ENCODE measurements at regions not wholly inside any gene's neighbourhood (a gene's known extent, or its start where the extent isn't known, plus 50 kb on each side); places are given as distances from the start of the nearest gene placed in this dataset.

DNA sequence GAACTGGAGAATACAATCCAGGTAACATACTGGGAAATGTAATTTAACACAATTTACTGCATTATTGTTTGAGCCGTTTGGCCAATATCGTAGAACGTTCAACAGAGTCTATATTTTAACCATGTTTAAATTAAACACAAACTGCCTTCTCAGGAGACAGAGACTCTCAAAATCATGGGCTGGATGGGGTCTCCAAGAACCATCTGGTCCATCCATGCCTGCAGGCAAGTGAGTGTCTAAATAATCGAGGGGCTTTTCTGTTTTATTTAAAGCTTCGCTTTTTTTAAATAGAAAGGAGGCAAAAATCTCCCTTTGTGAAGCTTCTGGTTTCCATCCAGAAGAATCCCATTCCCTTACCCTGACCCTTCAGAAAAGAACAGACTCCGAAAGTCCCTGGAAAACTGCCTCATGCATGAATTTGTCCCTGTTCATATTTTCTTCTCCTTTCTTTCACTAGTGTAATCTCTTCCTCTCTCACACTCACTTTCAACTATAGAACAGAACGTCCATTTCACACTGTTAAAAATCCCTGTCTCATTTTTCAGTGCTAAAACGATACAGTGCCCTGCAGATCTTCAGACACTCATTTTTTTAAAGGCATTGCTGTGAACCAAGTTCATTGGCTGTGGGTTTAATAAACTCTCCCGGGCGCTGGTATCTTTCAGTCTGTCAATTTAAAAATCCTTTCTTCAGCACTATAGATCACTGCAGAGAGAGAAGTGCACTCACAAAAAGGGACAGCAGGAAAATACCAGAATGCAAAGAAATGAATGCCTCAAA lies 111.4 kb upstream of the TOM1L1 start:
- no peak overlapping the region for H3K4me3 ChIP-seq (ENCODE audit: low read depth, poor library complexity, severe bottlenecking)
- no peak for DNase-seq (ENCODE audit: low spot score in 2 of 2)
- TF ChIP-seq, protein P1, sequence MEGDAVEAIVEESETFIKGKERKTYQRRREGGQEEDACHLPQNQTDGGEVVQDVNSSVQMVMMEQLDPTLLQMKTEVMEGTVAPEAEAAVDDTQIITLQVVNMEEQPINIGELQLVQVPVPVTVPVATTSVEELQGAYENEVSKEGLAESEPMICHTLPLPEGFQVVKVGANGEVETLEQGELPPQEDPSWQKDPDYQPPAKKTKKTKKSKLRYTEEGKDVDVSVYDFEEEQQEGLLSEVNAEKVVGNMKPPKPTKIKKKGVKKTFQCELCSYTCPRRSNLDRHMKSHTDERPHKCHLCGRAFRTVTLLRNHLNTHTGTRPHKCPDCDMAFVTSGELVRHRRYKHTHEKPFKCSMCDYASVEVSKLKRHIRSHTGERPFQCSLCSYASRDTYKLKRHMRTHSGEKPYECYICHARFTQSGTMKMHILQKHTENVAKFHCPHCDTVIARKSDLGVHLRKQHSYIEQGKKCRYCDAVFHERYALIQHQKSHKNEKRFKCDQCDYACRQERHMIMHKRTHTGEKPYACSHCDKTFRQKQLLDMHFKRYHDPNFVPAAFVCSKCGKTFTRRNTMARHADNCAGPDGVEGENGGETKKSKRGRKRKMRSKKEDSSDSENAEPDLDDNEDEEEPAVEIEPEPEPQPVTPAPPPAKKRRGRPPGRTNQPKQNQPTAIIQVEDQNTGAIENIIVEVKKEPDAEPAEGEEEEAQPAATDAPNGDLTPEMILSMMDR (IDR thresholded peaks at IDR 0.05): no peak
- no peak for TF ChIP-seq POLR2A (IDR thresholded peaks at IDR 0.05)
- WGBS, 2 donors: 61 to 67% methylated on average over 10 of the region's 10 CpGs
- intact Hi-C loops (cut with DNase I; ENCODE audit: low total_unique reads): no loop called here

DNA sequence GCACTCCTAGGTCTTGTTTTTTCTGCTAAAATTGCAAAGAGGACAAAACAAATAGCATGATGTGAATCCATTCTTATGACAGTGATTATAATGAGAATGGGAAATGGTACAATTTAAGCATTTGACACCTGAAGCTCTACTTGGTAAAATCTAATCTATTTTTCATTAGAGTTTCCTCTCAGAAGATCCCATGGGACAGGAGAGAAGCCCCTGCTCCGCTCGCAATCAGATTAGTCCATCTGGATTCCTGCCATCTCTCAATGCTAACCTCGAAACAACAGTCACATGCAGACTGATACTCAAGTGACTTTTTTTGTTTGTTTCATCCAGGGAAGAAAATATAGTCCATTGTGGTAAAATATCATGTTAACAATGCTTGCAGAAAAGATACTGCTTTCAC lies 107.4 kb upstream of the TOM1L1 start:
- TF ChIP-seq, protein P1 (IDR thresholded peaks at IDR 0.05): no peak
- TF ChIP-seq POLR2A (IDR thresholded peaks at IDR 0.05): no peak
- intact Hi-C loops (cut with DNase I; ENCODE audit: low total_unique reads): no loop called here
- no peak for DNase-seq (ENCODE audit: low spot score in 2 of 2)
- 74 to 79% methylated on average over 3 of the region's 3 CpGs for WGBS, 2 donors
- H3K4me3 ChIP-seq (ENCODE audit: low read depth, poor library complexity, severe bottlenecking): no peak overlapping the region

DNA sequence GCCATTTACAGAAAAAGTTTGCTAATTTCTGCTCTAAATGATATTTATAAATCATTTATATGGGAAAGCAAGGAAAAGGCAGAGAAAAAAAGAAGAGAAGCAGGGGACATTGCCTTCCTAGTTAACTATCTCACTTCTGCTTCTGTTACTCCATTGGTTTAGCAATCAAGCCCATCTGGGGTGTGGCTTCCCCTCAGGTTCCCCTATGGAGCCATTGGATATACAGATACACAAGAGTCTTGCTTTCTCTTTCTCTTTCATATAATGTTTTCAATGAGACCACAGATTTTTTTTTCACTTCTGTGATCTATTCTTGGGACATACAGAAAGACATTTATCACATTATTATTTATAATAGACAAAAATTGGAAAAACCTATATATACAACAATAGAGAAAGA lies 105.6 kb upstream of the TOM1L1 start:
- H3K4me3 ChIP-seq (ENCODE audit: low read depth, poor library complexity, severe bottlenecking): no peak overlapping the region
- TF ChIP-seq POLR2A (IDR thresholded peaks at IDR 0.05): no peak
- TF ChIP-seq, protein P1 (IDR thresholded peaks at IDR 0.05): no peak
- intact Hi-C loops (cut with DNase I; ENCODE audit: low total_unique reads): no loop called here
- DNase-seq (ENCODE audit: low spot score in 2 of 2): no peak

DNA sequence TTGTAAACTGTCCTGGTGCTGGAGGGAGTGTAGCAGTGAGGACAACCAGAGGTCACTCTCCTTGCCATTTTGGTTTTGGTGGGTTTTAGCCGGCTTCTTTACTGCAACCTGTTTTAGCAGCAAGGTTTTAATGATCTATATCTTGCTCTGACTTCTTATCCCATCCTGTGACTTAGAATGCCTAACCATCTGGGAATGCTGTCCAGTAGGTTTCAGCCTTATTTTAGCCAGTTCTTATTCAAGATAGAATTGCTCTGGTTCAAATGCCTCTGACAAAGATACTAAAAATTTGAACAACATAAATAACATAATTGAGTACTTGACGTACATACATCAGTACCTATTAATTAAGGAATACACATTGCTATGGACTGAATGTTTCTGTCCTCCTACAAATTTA lies 93.3 kb upstream of the TOM1L1 start:
- intact Hi-C loops (cut with DNase I; ENCODE audit: low total_unique reads): no loop called here
- 87% methylated on average over 2 of the region's 2 CpGs for WGBS, 2 donors
- DNase-seq (ENCODE audit: low spot score in 2 of 2): no peak
- no peak overlapping the region for H3K4me3 ChIP-seq (ENCODE audit: low read depth, poor library complexity, severe bottlenecking)
- TF ChIP-seq, protein P1 (IDR thresholded peaks at IDR 0.05): no peak
- no peak for TF ChIP-seq POLR2A (IDR thresholded peaks at IDR 0.05)

DNA sequence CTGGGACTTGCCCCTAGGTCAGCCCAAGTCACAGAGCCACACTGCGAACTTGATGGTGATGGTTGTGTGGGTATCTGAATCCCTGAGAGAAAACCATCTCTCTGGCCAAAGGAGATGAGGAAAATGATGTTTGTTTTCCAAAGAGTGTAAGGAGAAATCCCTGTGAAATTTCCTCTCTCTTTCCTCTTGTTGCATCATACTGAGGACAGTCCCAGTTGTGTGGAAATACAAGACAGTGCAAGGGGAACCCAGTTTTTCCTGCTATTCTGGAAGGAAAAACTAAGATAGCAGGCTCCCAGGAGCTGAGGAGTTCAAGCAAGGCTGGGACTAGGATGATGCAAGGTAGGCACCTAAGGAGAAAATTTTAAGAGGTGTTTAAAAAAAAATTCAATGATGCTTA lies 86.8 kb upstream of the TOM1L1 start:
- no peak for DNase-seq (ENCODE audit: low spot score in 2 of 2)
- 94 to 95% methylated on average over 1 of the region's 1 CpG for WGBS, 2 donors
- H3K4me3 ChIP-seq (ENCODE audit: low read depth, poor library complexity, severe bottlenecking): no peak overlapping the region
- intact Hi-C loops (cut with DNase I; ENCODE audit: low total_unique reads): no loop called here
- no peak for TF ChIP-seq POLR2A (IDR thresholded peaks at IDR 0.05)
- TF ChIP-seq, protein P1 (IDR thresholded peaks at IDR 0.05): no peak

DNA sequence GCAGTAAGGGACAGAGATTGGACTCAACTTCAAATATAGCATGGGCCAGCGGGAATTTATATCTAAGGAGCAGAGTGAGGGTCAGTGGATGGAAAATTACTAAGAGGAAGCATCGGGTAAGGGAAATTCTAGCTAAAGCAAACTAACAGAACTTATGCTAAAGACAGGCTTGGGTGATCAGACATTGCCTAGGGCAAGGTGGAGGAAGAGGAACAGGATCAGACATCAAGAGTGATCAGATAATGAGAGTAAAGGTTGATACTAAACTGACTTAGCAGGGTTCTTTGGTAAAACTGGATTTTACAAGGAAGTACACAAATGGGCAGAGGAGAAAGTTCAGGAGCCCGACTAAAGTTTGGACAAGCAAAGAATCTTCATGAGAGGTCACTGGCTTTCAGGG lies 86.3 kb upstream of the TOM1L1 start:
- TF ChIP-seq, protein P1 (IDR thresholded peaks at IDR 0.05): no peak
- no peak for TF ChIP-seq POLR2A (IDR thresholded peaks at IDR 0.05)
- 71 to 79% methylated on average over 3 of the region's 3 CpGs for WGBS, 2 donors
- intact Hi-C loops (cut with DNase I; ENCODE audit: low total_unique reads): no loop called here
- H3K4me3 ChIP-seq (ENCODE audit: low read depth, poor library complexity, severe bottlenecking): no peak overlapping the region
- DNase-seq (ENCODE audit: low spot score in 2 of 2): no peak

Measured in lower leg skin (tissue), 4 donors.